CD4-positive, CD25-positive, alpha-beta regulatory T cell (primary cell): ENCODE measurements at regions not wholly inside any gene's neighbourhood (a gene's known extent, or its start where the extent isn't known, plus 50 kb on each side); places are given as distances from the start of the nearest gene placed in this dataset.
"Not testable (repeated sequence)": the region's sequence is repeated elsewhere in the genome, so short reads cannot be mapped to it uniquely, and the experiment has no call there.

Experiments used
- ATAC-seq, 2 donors: fragments of 150-1000 bp; cut with Tn5 transposase; one replicate each; pipeline ENCODE4 v1.10.0; 2021; ENCODE audit warnings: low read depth in 2 of 2, moderate number of reproducible peaks in 2 of 2, moderate library complexity in 1 of 2
- DNase-seq, 3 donors: peaks; one replicate each; pipeline versions ENCODE4 v3.0.0 to v3.0.0-alpha.2; 2012 to 2022; ENCODE audit warnings: mixed read lengths in 1 of 3
- H3K27ac ChIP-seq: one replicate; pipeline ENCODE4 v1.7.0; 2013; ENCODE audit warnings: mild to moderate bottlenecking, low read length; ENCODE audit not compliant: insufficient read depth, poor library complexity, severe bottlenecking
- H3K27me3 ChIP-seq: one replicate; pipeline ENCODE4 v1.7.0; 2013; ENCODE audit warnings: low read length; ENCODE audit not compliant: control insufficient read depth, insufficient read depth
- H3K36me3 ChIP-seq: one replicate; pipeline ENCODE4 v1.7.0; 2013; ENCODE audit warnings: mild to moderate bottlenecking, low read length, moderate library complexity; ENCODE audit not compliant: control insufficient read depth, insufficient read depth
- H3K4me1 ChIP-seq: 2 replicates; pipeline ENCODE4 v1.7.0; 2013; ENCODE audit warnings: mild to moderate bottlenecking, low read length; ENCODE audit not compliant: insufficient read depth, control insufficient read depth, poor library complexity, severe bottlenecking
- H3K4me3 ChIP-seq: one replicate; pipeline ENCODE4 v1.7.0; 2013; ENCODE audit warnings: low read depth, mild to moderate bottlenecking, low read length, moderate library complexity
- H3K9me3 ChIP-seq, 2 experiments: 1 replicate in 1 of 2; 2 replicates in 1 of 2; pipeline ENCODE4 v1.7.0; 2013; ENCODE audit warnings: low read length in 2 of 2, mild to moderate bottlenecking in 1 of 2, moderate library complexity in 1 of 2; ENCODE audit not compliant: control insufficient read depth in 2 of 2
- H3K27ac Mint-ChIP-seq, 3 donors: one replicate each; pipeline ENCODE4 v1.8.0; 2020 to 2022; ENCODE audit warnings: mild to moderate bottlenecking in 3 of 3, mixed read lengths in 3 of 3, moderate library complexity in 2 of 3
- H3K27me3 Mint-ChIP-seq: one replicate; pipeline ENCODE4 v1.8.0; 2022; ENCODE audit warnings: mild to moderate bottlenecking, mixed read lengths
- H3K36me3 Mint-ChIP-seq: one replicate; pipeline ENCODE4 v1.8.0; 2020; ENCODE audit warnings: mixed read lengths
- H3K4me1 Mint-ChIP-seq, 4 donors: one replicate each; pipeline ENCODE4 v1.8.0; 2020 to 2022; ENCODE audit warnings: mixed read lengths in 4 of 4, mild to moderate bottlenecking in 1 of 4
- H3K4me3 Mint-ChIP-seq, 4 donors: one replicate each; pipeline ENCODE4 v1.8.0; 2020 to 2022; ENCODE audit warnings: mild to moderate bottlenecking in 4 of 4, mixed read lengths in 4 of 4, moderate library complexity in 3 of 4
- H3K9me3 Mint-ChIP-seq, 7 donors: one replicate each; pipeline ENCODE4 v1.8.0; 2020 to 2022; ENCODE audit warnings: mixed read lengths in 7 of 7, mild to moderate bottlenecking in 3 of 7, moderate library complexity in 2 of 7

GRCh38 chr7:97329871-97330270 lies 212.4 kb downstream of the SDHAF3 start:
- not testable (repeated sequence) for H3K27me3 ChIP-seq, H3K9me3 ChIP-seq, H3K4me1 ChIP-seq, H3K4me3 Mint-ChIP-seq, H3K27me3 Mint-ChIP-seq, H3K4me3 ChIP-seq, H3K4me1 Mint-ChIP-seq, ATAC-seq, H3K27ac ChIP-seq, H3K36me3 Mint-ChIP-seq, DNase-seq, H3K27ac Mint-ChIP-seq, H3K36me3 ChIP-seq
- peaks cover 0 to 17% (median 6%) of the 10 kb centered on the region in 7 donors for H3K9me3 Mint-ChIP-seq

DNA sequence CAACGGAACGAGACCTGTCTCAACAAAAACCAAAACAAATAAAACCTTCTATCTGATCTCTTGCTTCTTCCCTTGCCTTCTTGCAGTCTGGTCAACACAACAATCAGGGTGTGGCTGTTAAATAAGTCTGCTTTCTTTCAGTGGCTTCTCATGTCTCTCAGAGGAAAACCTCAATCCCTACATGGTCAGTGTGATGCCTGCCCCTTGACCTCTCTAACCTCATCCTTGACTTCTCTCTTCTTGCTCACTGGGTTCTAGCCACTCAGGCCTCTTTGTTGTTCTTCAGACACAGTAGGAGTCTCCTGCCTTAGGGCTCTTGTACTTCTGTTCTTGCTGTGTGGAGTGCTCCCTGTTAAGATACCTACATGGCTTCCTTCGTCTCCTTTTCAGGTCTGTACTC lies 220.4 kb downstream of the SDHAF3 start:
- H3K4me1 Mint-ChIP-seq = no peaks in the 10 kb centered on the region
- Histone ChIP-seq H3K4me1 (no peaks in the 10 kb centered on the region), H3K27me3 (no peaks in the 10 kb centered on the region), H3K4me3 (no peak overlapping the region), H3K9me3 (no peaks in the 10 kb centered on the region), H3K27ac (no peak overlapping the region), H3K36me3 (no peaks in the 10 kb centered on the region)
- H3K27me3 Mint-ChIP-seq = no peaks in the 10 kb centered on the region
- DNase-seq = no peak
- H3K9me3 Mint-ChIP-seq = peaks cover 0 to 11% (median 2%) of the 10 kb centered on the region in 7 donors
- no peak overlapping the region for H3K27ac Mint-ChIP-seq
- H3K4me3 Mint-ChIP-seq = no peak overlapping the region
- no peak for ATAC-seq
- H3K36me3 Mint-ChIP-seq = no peaks in the 10 kb centered on the region

DNA sequence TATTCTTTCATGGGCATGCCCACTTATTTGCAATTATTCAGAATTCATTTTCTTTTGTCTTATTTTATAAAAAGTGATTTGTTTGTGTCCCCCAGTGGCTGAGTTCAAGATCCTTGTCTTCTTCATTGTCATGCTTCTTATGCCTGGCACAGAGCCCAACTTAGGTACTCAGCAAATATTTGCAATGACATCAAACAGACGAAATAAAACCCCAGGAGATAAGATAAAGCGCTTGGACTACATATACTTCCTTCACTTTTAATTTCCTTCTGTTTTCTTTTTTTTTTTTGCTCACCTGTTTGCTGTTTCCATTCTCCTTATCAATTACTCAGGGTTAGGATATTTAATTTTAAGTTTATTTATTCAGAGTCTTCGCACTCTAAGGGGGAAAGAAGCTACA lies 225.0 kb downstream of the SDHAF3 start:
- Mint-ChIP-seq H3K36me3 (no peaks in the 10 kb centered on the region), H3K9me3 (peaks cover 0 to 5% (median 0%) of the 10 kb centered on the region in 7 donors), H3K4me3 (no peak overlapping the region), H3K27ac (no peak overlapping the region), H3K27me3 (no peaks in the 10 kb centered on the region), H3K4me1 (no peaks in the 10 kb centered on the region)
- H3K9me3 ChIP-seq = no peaks in the 10 kb centered on the region
- no peak for ATAC-seq
- H3K36me3 ChIP-seq = no peaks in the 10 kb centered on the region
- no peak overlapping the region for H3K27ac ChIP-seq
- no peak overlapping the region for H3K4me3 ChIP-seq
- no peak for DNase-seq
- no peaks in the 10 kb centered on the region for H3K4me1 ChIP-seq
- H3K27me3 ChIP-seq = no peaks in the 10 kb centered on the region

GRCh38 chr7:97346349-97346748 lies 228.9 kb downstream of the SDHAF3 start:
- no peaks in the 10 kb centered on the region for H3K36me3 Mint-ChIP-seq
- H3K36me3 ChIP-seq = no peaks in the 10 kb centered on the region
- no peak overlapping the region for H3K27ac Mint-ChIP-seq

DNA sequence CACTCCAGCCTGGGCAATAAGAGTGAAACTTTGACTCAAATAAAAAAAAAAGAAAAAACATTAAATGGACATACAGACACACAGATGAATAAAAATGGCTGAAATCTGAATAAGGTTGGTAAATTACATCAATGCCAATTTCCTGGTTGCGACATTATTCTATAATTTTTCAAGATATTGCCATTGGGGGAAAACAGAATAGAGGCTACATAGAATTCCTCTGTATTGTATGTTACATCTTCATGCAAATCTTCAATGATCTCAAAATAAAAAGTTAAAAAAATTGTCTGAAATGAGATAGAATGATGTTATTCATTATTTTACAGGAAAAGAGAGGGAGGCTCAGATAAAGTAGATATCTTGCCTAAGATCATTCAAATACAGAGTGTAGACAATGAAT lies 234.0 kb downstream of the SDHAF3 start:
- no peak overlapping the region for H3K27ac Mint-ChIP-seq
- no peaks in the 10 kb centered on the region for H3K27me3 ChIP-seq
- H3K4me1 Mint-ChIP-seq = no peaks in the 10 kb centered on the region
- no peak overlapping the region for H3K4me3 Mint-ChIP-seq
- H3K27me3 Mint-ChIP-seq = no peaks in the 10 kb centered on the region
- no peaks in the 10 kb centered on the region for H3K9me3 ChIP-seq
- no peaks in the 10 kb centered on the region for H3K36me3 ChIP-seq
- H3K9me3 Mint-ChIP-seq = peaks cover 0 to 11% (median 6%) of the 10 kb centered on the region in 7 donors
- ATAC-seq (no peak), DNase-seq (no peak)
- H3K4me1 ChIP-seq = no peaks in the 10 kb centered on the region
- no peak overlapping the region for H3K4me3 ChIP-seq
- no peak overlapping the region for H3K27ac ChIP-seq
- H3K36me3 Mint-ChIP-seq = no peaks in the 10 kb centered on the region

More at GRCh38 chr7:97346349-97346748, 228.9 kb downstream of the SDHAF3 start:
- Mint-ChIP-seq H3K4me1 (no peaks in the 10 kb centered on the region), H3K4me3 (no peak overlapping the region), H3K27me3 (no peaks in the 10 kb centered on the region), H3K9me3 (peaks cover 0 to 8% (median 4%) of the 10 kb centered on the region in 7 donors)
- Histone ChIP-seq H3K27me3 (no peaks in the 10 kb centered on the region), H3K4me3 (no peak overlapping the region), H3K9me3 (no peaks in the 10 kb centered on the region), H3K4me1 (no peaks in the 10 kb centered on the region), H3K27ac (no peak overlapping the region)
- DNase-seq (no peak), ATAC-seq (no peak)

- H3K27me3 ChIP-seq = no peaks in the 10 kb centered on the region
- no peaks in the 10 kb centered on the region for H3K4me1 ChIP-seq
- peaks cover 0 to 5% (median 0%) of the 10 kb centered on the region in 7 donors for H3K9me3 Mint-ChIP-seq
- no peaks in the 10 kb centered on the region for H3K36me3 Mint-ChIP-seq
- DNase-seq = no peak
- ATAC-seq = no peak
- H3K27ac Mint-ChIP-seq = no peak overlapping the region
- H3K27me3 Mint-ChIP-seq = no peaks in the 10 kb centered on the region
- no peaks in the 10 kb centered on the region for H3K4me1 Mint-ChIP-seq
- no peak overlapping the region for H3K4me3 Mint-ChIP-seq
- H3K4me3 ChIP-seq = no peak overlapping the region
- no peak overlapping the region for H3K27ac ChIP-seq
- H3K36me3 ChIP-seq = no peaks in the 10 kb centered on the region
- no peaks in the 10 kb centered on the region for H3K9me3 ChIP-seq
Observed at GRCh38 chr7:97357459-97357858, 240.0 kb downstream of the SDHAF3 start.

DNA sequence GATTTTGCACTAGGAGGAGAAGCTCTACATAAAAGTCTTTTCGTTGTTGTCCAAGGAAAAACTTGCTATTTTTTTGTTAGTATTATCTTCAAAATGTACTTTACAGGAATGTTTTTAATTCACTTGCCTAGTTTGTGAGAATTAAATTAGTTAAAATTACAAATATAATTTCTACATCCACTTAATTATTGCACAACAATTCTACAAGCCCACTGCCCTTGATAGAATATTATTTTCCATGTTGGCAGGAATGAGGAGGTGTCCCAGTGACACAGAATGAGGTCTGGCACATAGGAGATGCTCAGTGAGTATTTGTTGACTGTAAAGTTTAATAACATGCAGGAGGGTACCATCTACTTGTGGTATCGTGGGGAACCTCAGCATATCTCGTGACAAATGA lies 255.4 kb downstream of the SDHAF3 start:
- Histone ChIP-seq H3K36me3 (no peaks in the 10 kb centered on the region), H3K27me3 (no peaks in the 10 kb centered on the region), H3K27ac (no peak overlapping the region), H3K4me3 (no peak overlapping the region), H3K9me3 (no peaks in the 10 kb centered on the region), H3K4me1 (no peaks in the 10 kb centered on the region)
- H3K4me3 Mint-ChIP-seq = no peak overlapping the region
- no peak overlapping the region for H3K27ac Mint-ChIP-seq
- no peaks in the 10 kb centered on the region for H3K4me1 Mint-ChIP-seq
- no peaks in the 10 kb centered on the region for H3K27me3 Mint-ChIP-seq
- peaks cover 0 to 8% (median 3%) of the 10 kb centered on the region in 7 donors for H3K9me3 Mint-ChIP-seq
- no peaks in the 10 kb centered on the region for H3K36me3 Mint-ChIP-seq
- DNase-seq = no peak
- no peak for ATAC-seq

- no peak overlapping the region for H3K4me3 ChIP-seq
- no peaks in the 10 kb centered on the region for H3K4me1 ChIP-seq
- Mint-ChIP-seq H3K27me3 (no peaks in the 10 kb centered on the region), H3K27ac (no peak overlapping the region), H3K9me3 (peaks cover 0 to 5% (median 2%) of the 10 kb centered on the region in 7 donors), H3K4me1 (no peaks in the 10 kb centered on the region), H3K36me3 (no peaks in the 10 kb centered on the region), H3K4me3 (no peak overlapping the region)
- no peaks in the 10 kb centered on the region for H3K27me3 ChIP-seq
- DNase-seq (no peak), ATAC-seq (no peak)
- no peaks in the 10 kb centered on the region for H3K9me3 ChIP-seq
- no peaks in the 10 kb centered on the region for H3K36me3 ChIP-seq
- H3K27ac ChIP-seq = no peak overlapping the region
Observed at GRCh38 chr7:97373736-97374135, 256.2 kb downstream of the SDHAF3 start.
